Skeletal muscle cell (primary cell): ENCODE measurements at regions not wholly inside any gene's neighbourhood (a gene's known extent, or its start where the extent isn't known, plus 50 kb on each side); places are given as distances from the start of the nearest gene placed in this dataset.

Experiments
- DNase-seq: peaks from one replicate; pipeline ENCODE4 v3.0.0-alpha.2; 2010; ENCODE audit warnings: low read depth
- H3K4me3 ChIP-seq: 2 replicates; pipeline ENCODE4 v1.5.1; 2011; ENCODE audit warnings: low read depth, mild to moderate bottlenecking, control low read depth, low read length, moderate library complexity

DNA sequence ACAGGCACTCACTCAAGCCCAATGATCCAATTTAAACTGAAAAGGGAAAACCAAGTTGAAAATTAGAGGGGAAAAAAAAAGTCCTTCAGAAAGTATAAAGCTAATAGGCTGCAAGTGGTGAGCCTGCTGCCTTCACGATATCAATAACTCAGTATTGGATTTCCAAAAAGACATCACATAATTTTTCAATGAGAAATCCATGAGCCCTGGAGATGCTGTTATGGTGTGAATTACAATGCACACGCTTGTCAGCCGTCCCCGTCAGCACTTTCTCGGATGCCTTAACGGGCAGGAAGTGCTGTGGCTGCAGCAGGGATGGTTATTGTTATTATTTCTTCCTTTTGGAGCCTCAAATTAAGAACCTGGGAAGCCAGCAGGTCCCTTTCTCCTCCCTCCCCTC is 138.5 kb downstream of the DHX35 start:
- H3K4me3 ChIP-seq = no peak overlapping the region
- DNase-seq = no peak

DNA sequence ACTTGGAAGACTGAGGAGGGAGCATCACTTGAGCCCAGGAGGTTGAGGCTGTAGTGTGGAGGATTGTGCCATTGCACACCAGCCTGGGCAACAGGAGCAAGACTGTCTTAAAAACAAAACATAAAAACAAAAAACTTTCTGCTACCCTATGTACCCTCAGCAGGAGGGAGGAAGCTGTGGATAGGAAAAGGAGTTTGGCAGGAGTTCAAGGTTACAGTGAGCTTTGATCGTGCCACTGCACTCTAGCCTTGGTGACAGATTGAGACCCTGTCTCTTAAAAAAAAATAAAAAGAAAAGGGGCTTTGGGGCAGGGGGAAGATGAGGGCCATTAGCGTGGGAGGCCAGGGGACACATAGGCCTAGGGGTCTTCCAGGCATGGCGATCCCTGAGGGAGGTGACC is 135.7 kb downstream of the DHX35 start:
- DNase-seq = no peak
- no peak overlapping the region for H3K4me3 ChIP-seq

DNA sequence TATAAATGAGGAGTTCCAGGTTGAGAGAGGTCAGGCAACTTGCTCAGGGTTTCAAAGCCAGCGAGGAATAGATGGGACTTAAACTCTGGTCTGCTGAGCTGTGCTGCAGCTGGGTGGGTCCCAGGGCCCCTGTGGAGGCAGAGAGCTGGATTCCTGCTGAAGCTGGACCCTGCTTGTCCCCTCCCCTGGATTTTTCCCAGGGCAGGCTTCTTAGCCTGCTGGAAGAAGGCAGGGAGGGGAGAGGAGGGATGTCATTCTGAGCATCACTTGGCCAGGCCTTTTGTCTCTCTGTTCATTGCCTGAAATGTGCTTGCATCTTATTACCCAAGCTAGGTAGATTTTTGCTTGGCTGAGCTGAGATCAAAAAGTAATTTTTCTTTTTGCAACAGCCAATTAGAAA is 133.7 kb downstream of the DHX35 start:
- no peak for DNase-seq
- no peak overlapping the region for H3K4me3 ChIP-seq

DNA sequence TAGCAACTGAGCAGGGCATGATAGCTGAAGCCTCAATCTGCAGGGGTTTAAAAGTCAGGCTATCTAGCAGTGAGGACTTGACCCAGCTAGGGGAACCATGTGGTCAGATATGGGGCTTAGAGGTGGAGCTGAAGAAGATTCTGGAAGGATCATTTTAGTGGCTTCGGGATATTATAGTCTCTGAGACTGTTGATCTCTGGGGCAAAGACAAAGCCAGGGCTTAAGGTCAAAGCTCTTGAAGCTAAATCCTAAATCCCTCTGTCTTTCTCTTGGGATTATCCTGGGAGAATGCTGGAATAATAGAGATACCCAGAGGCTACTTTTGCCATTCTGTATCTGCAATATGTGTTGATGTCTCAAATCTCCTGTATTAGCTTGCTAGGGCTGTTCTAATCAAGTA is 132.2 kb downstream of the DHX35 start:
- no peak for DNase-seq
- H3K4me3 ChIP-seq = no peak overlapping the region

DNA sequence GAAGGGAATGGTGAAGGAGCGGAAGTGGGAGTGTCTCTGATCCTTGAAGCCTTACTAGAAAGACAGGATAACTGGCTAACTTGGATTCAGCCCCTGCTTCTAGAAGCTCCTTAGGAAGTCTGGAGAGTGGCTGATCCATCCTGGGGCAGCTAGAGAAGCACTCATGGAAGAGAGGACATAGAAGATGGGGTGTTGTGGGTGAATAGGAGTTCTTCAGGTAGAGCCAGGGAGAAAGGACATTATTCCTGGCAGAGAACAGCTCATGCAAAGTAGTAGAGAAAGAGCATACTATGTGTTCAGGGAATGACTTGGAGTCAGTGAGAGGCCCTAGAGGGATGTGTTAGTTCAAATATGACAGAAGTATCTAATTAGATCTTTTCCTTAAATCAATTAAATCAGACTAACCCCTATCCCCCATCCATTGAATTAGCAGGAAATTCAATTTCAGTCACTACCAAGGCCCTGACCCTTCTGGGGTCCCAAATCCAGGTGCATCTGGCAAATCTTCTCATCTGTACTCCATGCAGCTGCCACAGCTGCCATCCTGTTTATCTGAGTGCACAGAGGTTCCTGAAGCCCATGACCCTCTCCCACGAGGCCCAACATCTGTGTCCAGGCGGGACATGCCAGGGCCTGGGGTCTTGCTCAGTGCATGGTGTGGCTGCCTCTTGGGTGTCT is 130.7 kb downstream of the DHX35 start:
- H3K4me3 ChIP-seq = no peak overlapping the region
- DNase-seq = no peak

DNA sequence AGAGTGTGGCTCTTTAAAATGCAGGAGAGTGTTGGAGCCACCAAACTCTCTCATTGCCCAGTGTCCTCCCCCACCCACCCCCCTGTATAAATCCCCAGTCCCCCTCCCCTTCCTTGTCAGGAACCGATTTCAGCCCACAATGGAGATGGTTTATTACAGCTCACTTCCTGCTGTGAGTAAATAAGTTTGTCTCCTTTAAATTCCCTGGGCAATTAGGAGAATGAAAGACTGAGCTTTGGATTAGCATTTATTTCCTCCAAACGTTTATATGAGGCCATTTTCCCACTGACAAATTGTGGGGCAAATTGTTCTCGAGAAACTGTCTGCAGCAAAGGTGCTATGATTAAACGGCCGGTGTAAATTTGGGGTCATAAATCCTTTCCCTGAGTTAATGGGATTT is 128.8 kb downstream of the DHX35 start:
- DNase-seq = no peak

DNA sequence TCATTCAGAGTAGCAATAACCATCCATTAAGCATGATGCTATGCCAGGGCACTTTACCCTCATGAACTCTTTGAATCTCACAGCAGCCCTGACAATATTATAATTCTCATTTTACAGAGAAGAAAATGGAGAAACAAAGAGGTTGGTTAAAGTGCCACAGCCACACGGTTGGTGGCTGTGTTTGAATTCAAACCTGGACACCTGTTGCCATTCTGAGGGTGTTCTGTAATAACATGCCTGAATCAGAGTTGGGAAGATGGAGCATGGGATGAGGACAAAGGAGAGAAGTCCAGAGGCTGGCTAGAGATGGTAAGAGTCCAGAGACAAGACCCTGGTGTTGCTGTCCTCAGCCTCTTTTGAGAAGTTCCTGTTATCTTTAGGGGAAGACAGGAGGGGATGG is 127.7 kb downstream of the DHX35 start:
- H3K4me3 ChIP-seq = no peak overlapping the region
- no peak for DNase-seq

More for the DNA sequence above, 128.8 kb downstream of the DHX35 start:
- no peak overlapping the region for H3K4me3 ChIP-seq
